Chondrocyte (in vitro differentiated cells): ENCODE measurements at regions not wholly inside any gene's neighbourhood (a gene's known extent, or its start where the extent isn't known, plus 50 kb on each side); places are given as distances from the start of the nearest gene placed in this dataset.

Source experiments
- DNase-seq: peaks from one replicate; pipeline ENCODE4 v3.0.0; 2021; ENCODE audit warnings: mixed read lengths, low spot score
- H3K27ac Mint-ChIP-seq: one replicate; pipeline ENCODE4 v1.8.0; 2021; ENCODE audit warnings: mild to moderate bottlenecking, moderate library complexity, mixed read lengths; ENCODE audit not compliant: unreplicated experiment
- H3K27me3 Mint-ChIP-seq: 2 replicates; pipeline ENCODE4 v1.8.0; 2021; ENCODE audit warnings: low read depth, mixed read lengths
- H3K36me3 Mint-ChIP-seq: 2 replicates; pipeline ENCODE4 v1.8.0; 2021; ENCODE audit warnings: low read depth, mixed read lengths
- H3K4me1 Mint-ChIP-seq: 2 replicates; pipeline ENCODE4 v1.8.0; 2021; ENCODE audit warnings: low read depth, mild to moderate bottlenecking, mixed read lengths
- H3K4me3 Mint-ChIP-seq: one replicate; pipeline ENCODE4 v1.8.0; 2021; ENCODE audit warnings: mild to moderate bottlenecking, moderate library complexity, mixed read lengths; ENCODE audit not compliant: unreplicated experiment
- H3K9me3 Mint-ChIP-seq: 2 replicates; pipeline ENCODE4 v1.8.0; 2021; ENCODE audit warnings: low read depth, mixed read lengths
- CTCF ChIP-seq: fragments of 200-600 bp; sonication (generic); IDR thresholded peaks from 2 replicates; pipeline ENCODE4 v1.5.0; 2021; ENCODE audit warnings: antibody characterized with exemption, mild to moderate bottlenecking, moderate library complexity

GRCh38 chr5:17343675-17344074 lies 126.2 kb downstream of the BASP1 start:
- Mint-ChIP-seq H3K36me3 (no peaks in the 10 kb centered on the region), H3K27ac (peak overlapping the region; percentile 82), H3K27me3 (no peaks in the 10 kb centered on the region), H3K4me3 (no peak overlapping the region), H3K9me3 (peaks cover 4% of the 10 kb centered on the region), H3K4me1 (peaks cover 35% of the 10 kb centered on the region)
- no peak for DNase-seq
- no peak for TF ChIP-seq CTCF

GRCh38 chr5:17346811-17347210 lies 129.4 kb downstream of the BASP1 start:
- Mint-ChIP-seq H3K27ac (no peak overlapping the region), H3K36me3 (no peaks in the 10 kb centered on the region), H3K9me3 (no peaks in the 10 kb centered on the region), H3K4me3 (no peak overlapping the region), H3K4me1 (peaks cover 16% of the 10 kb centered on the region), H3K27me3 (no peaks in the 10 kb centered on the region)
- TF ChIP-seq CTCF: no peak
- no peak for DNase-seq

- Mint-ChIP-seq H3K36me3 (no peaks in the 10 kb centered on the region), H3K27me3 (no peaks in the 10 kb centered on the region), H3K27ac (no peak overlapping the region), H3K4me3 (no peak overlapping the region), H3K9me3 (peaks cover 7% of the 10 kb centered on the region), H3K4me1 (peaks cover 7% of the 10 kb centered on the region)
- no peak for DNase-seq
- TF ChIP-seq CTCF: no peak
These were observed 134.8 kb downstream of the BASP1 start for GRCh38 chr5:17352223-17352622.

GRCh38 chr5:17354265-17354664 lies 136.8 kb downstream of the BASP1 start:
- no peak overlapping the region for H3K27ac Mint-ChIP-seq
- H3K27me3 Mint-ChIP-seq: no peaks in the 10 kb centered on the region
- DNase-seq: no peak
- H3K36me3 Mint-ChIP-seq: peaks cover 4% of the 10 kb centered on the region
- no peak for TF ChIP-seq CTCF
- H3K4me3 Mint-ChIP-seq: no peak overlapping the region
- peaks cover 10% of the 10 kb centered on the region for H3K9me3 Mint-ChIP-seq
- peaks cover 9% of the 10 kb centered on the region for H3K4me1 Mint-ChIP-seq

GRCh38 chr5:17355586-17356346 lies 138.3 kb downstream of the BASP1 start:
- no peak for TF ChIP-seq CTCF
- Mint-ChIP-seq H3K4me3 (no peak overlapping the region), H3K36me3 (peaks cover 4% of the 10 kb centered on the region), H3K27me3 (no peaks in the 10 kb centered on the region), H3K27ac (peak overlapping the region; percentile 57), H3K4me1 (peaks cover 18% of the 10 kb centered on the region), H3K9me3 (peaks cover 10% of the 10 kb centered on the region)
- no peak for DNase-seq
